ENCODE measurements at regions not wholly inside any gene's neighbourhood (a gene's known extent, or its start where the extent isn't known, plus 50 kb on each side); places are given as distances from the start of the nearest gene placed in this dataset.
A peak's percentile ranks its signal among the peaks of the same experiment; 100 is the strongest.

DNA sequence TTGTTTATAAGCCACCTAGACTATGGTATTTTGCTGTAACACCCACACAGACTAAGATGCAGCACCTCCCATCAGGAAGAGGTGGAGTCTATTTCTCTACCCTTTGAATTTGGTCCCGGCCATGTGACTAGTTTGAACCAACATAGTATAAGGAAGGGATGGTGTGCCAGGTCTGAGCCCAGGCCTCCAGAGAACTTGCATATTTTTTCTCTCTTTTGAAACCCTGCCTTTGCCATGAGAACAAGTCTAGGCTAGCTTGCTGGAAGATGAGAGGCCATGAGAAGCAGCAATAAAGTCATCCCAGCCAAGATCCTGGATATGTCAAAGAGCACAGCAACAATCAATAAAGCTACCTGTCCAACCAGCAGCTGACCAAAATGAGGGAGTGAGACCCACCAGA lies 63.0 kb upstream of the ANKEF1 start:
- 92% methylated on average over 1 of the region's 1 CpG for WGBS
- H3K79me1 ChIP-seq (replicated peaks; ENCODE audit: low read length, poor library complexity, severe bottlenecking), result no peaks in the 10 kb centered on the region
- no peak overlapping the region for H3K4me3 ChIP-seq (ENCODE audit: insufficient read depth in 1 of 2, low read depth in 1 of 2, low read length in 2 of 2)
- no peak overlapping the region for H2BK12ac ChIP-seq (ENCODE audit: low read length in 2 of 2)
- no peaks in the 10 kb centered on the region for H3K4me1 ChIP-seq (ENCODE audit: control insufficient read depth, insufficient read depth, low read depth, low read length)
- H4K8ac ChIP-seq (ENCODE audit: low read length), result no peak overlapping the region
- no peaks in the 10 kb centered on the region for H3K36me3 ChIP-seq (ENCODE audit: control insufficient read depth in 1 of 2, insufficient read depth in 2 of 2, low read depth in 1 of 2, low read length in 2 of 2)
- no peak overlapping the region for H3K23ac ChIP-seq (ENCODE audit: low read length in 2 of 2)
- H2BK120ac ChIP-seq (ENCODE audit: low read depth, low read length), result no peak overlapping the region
- no peak overlapping the region for H2BK5ac ChIP-seq (ENCODE audit: low read depth, low read length, poor library complexity, severe bottlenecking)
- no peak overlapping the region for H2AFZ ChIP-seq (ENCODE audit: low read depth, low read length)
- no peak overlapping the region for H3K4ac ChIP-seq (ENCODE audit: low read depth in 1 of 2, low read length in 2 of 2)
- H3K27me3 ChIP-seq (ENCODE audit: control insufficient read depth in 1 of 2, insufficient read depth in 1 of 2, low read length in 2 of 2), result peaks cover 13 to 14% of the 10 kb centered on the region in 2 experiments
- H2BK15ac ChIP-seq (ENCODE audit: low read depth, poor library complexity, severe bottlenecking), result no peak overlapping the region
- H3K4me2 ChIP-seq (ENCODE audit: low read length, poor library complexity, severe bottlenecking), result no peak overlapping the region
- no peak overlapping the region for H3K27ac ChIP-seq (ENCODE audit: low read length, poor library complexity, severe bottlenecking)
- H3K18ac ChIP-seq (ENCODE audit: low read depth in 1 of 2, low read length in 2 of 2), result no peak overlapping the region
- H3K9me3 ChIP-seq (ENCODE audit: control insufficient read depth, low read length), result no peaks in the 10 kb centered on the region
- no peak overlapping the region for H4K91ac ChIP-seq (ENCODE audit: low read length)
- no peak for DNase-seq
- no peak overlapping the region for H3K14ac ChIP-seq (ENCODE audit: low read length in 2 of 2)
- no peak overlapping the region for H2AK5ac ChIP-seq (ENCODE audit: low read length, severe bottlenecking)
- no peak overlapping the region for H3K9ac ChIP-seq (ENCODE audit: low read length)

DNA sequence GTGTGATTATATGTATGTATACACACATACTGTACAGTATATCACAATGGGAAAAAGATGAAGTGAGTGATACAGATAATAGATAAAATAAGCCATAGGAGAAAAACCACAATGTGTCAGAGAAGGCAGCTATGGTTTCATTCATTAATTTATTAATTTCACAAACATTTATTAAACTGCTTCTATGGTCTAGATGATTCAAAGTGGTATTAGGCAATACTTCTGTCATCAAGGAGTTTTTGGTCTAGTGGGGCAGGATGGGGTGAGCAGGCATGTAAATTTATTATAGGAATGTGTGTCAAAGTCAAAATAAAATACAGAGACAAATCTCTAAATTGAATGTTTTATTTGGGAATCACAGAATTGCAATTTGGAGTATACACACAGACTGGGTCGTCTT lies 65.2 kb upstream of the ANKEF1 start:
- WGBS, result 70% methylated on average over 1 of the region's 1 CpG
- Histone ChIP-seq H2BK120ac (ENCODE audit: low read depth, low read length) (no peak overlapping the region), H3K9ac (ENCODE audit: low read length) (no peak overlapping the region), H2BK5ac (ENCODE audit: low read depth, low read length, poor library complexity, severe bottlenecking) (no peak overlapping the region), H3K4me1 (ENCODE audit: control insufficient read depth, insufficient read depth, low read depth, low read length) (no peaks in the 10 kb centered on the region), H3K79me1 (replicated peaks; ENCODE audit: low read length, poor library complexity, severe bottlenecking) (no peaks in the 10 kb centered on the region), H2BK15ac (ENCODE audit: low read depth, poor library complexity, severe bottlenecking) (no peak overlapping the region), H4K8ac (ENCODE audit: low read length) (no peak overlapping the region), H2BK12ac (ENCODE audit: low read length in 2 of 2) (no peak overlapping the region), H2AFZ (ENCODE audit: low read depth, low read length) (no peak overlapping the region), H3K14ac (ENCODE audit: low read length in 2 of 2) (no peak overlapping the region), H3K23ac (ENCODE audit: low read length in 2 of 2) (no peak overlapping the region), H3K4ac (ENCODE audit: low read depth in 1 of 2, low read length in 2 of 2) (no peak overlapping the region), H4K91ac (ENCODE audit: low read length) (no peak overlapping the region), H3K36me3 (ENCODE audit: control insufficient read depth in 1 of 2, insufficient read depth in 2 of 2, low read depth in 1 of 2, low read length in 2 of 2) (no peaks in the 10 kb centered on the region), H2AK5ac (ENCODE audit: low read length, severe bottlenecking) (no peak overlapping the region), H3K4me2 (ENCODE audit: low read length, poor library complexity, severe bottlenecking) (no peak overlapping the region), H3K9me3 (ENCODE audit: control insufficient read depth, low read length) (no peaks in the 10 kb centered on the region), H3K4me3 (ENCODE audit: insufficient read depth in 1 of 2, low read depth in 1 of 2, low read length in 2 of 2) (no peak overlapping the region), H3K27me3 (ENCODE audit: control insufficient read depth in 1 of 2, insufficient read depth in 1 of 2, low read length in 2 of 2) (peaks cover 11 to 33% of the 10 kb centered on the region in 2 experiments), H3K27ac (ENCODE audit: low read length, poor library complexity, severe bottlenecking) (no peak overlapping the region), H3K18ac (ENCODE audit: low read depth in 1 of 2, low read length in 2 of 2) (no peak overlapping the region)
- no peak for DNase-seq

DNA sequence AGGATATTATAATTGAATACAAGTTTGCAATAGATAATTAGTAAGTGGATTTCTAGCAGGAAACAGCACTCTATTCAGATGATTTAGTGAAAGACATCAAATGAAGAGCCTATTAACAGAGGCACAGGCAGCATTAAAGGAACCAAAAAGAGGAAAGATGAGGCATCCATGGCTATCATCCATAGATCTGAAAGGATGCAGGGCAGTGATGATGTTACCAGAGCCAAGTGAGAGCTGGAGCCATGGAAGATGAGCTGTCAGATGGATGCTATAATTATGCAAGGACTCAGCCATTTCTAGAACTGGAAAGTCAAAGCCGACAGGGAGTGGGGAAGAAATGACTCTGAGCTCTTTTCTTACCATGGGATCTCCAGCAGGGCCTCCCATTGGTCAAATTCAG lies 66.8 kb upstream of the ANKEF1 start:
- H2BK120ac ChIP-seq (ENCODE audit: low read depth, low read length), result no peak overlapping the region
- H2AFZ ChIP-seq (ENCODE audit: low read depth, low read length), result no peak overlapping the region
- no peak overlapping the region for H3K4me2 ChIP-seq (ENCODE audit: low read length, poor library complexity, severe bottlenecking)
- H3K18ac ChIP-seq (ENCODE audit: low read depth in 1 of 2, low read length in 2 of 2), result no peak overlapping the region
- H4K8ac ChIP-seq (ENCODE audit: low read length), result no peak overlapping the region
- H3K27me3 ChIP-seq (ENCODE audit: control insufficient read depth in 1 of 2, insufficient read depth in 1 of 2, low read length in 2 of 2), result peaks cover 11 to 42% of the 10 kb centered on the region in 2 experiments
- H3K36me3 ChIP-seq (ENCODE audit: control insufficient read depth in 1 of 2, insufficient read depth in 2 of 2, low read depth in 1 of 2, low read length in 2 of 2), result no peaks in the 10 kb centered on the region
- H3K9ac ChIP-seq (ENCODE audit: low read length), result no peak overlapping the region
- no peak overlapping the region for H3K14ac ChIP-seq (ENCODE audit: low read length in 2 of 2)
- H3K4ac ChIP-seq (ENCODE audit: low read depth in 1 of 2, low read length in 2 of 2), result no peak overlapping the region
- no peak overlapping the region for H2BK12ac ChIP-seq (ENCODE audit: low read length in 2 of 2)
- H4K91ac ChIP-seq (ENCODE audit: low read length), result no peak overlapping the region
- H2BK15ac ChIP-seq (ENCODE audit: low read depth, poor library complexity, severe bottlenecking), result no peak overlapping the region
- no peak overlapping the region for H2AK5ac ChIP-seq (ENCODE audit: low read length, severe bottlenecking)
- H3K79me1 ChIP-seq (replicated peaks; ENCODE audit: low read length, poor library complexity, severe bottlenecking), result no peaks in the 10 kb centered on the region
- no peak overlapping the region for H3K23ac ChIP-seq (ENCODE audit: low read length in 2 of 2)
- H3K4me3 ChIP-seq (ENCODE audit: insufficient read depth in 1 of 2, low read depth in 1 of 2, low read length in 2 of 2), result no peak overlapping the region
- no peaks in the 10 kb centered on the region for H3K9me3 ChIP-seq (ENCODE audit: control insufficient read depth, low read length)
- no peak for DNase-seq
- no peak overlapping the region for H2BK5ac ChIP-seq (ENCODE audit: low read depth, low read length, poor library complexity, severe bottlenecking)
- H3K27ac ChIP-seq (ENCODE audit: low read length, poor library complexity, severe bottlenecking), result no peak overlapping the region
- H3K4me1 ChIP-seq (ENCODE audit: control insufficient read depth, insufficient read depth, low read depth, low read length), result no peaks in the 10 kb centered on the region
- WGBS, result 83% methylated on average over 1 of the region's 1 CpG

DNA sequence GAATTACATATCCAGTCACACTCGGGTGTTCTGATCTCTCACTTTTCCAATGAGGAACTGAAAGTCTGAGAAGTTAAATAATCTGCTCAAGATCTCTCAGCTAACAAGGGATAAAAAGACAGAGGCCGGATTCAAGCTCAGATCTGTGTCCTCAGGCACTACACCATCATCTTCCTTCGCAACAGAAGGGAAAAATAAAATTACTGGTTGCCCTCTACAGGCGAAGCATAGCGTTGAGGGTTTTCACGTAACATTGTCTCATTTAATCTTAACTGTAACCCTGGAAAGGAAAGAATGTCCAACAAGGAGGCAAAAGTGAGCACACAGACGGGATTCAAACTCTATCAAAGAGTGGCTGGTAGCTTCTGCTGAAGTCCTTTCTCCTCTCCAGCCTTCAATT lies 67.8 kb upstream of the ANKEF1 start:
- Histone ChIP-seq H3K4me3 (ENCODE audit: insufficient read depth in 1 of 2, low read depth in 1 of 2, low read length in 2 of 2) (no peak overlapping the region), H3K23ac (ENCODE audit: low read length in 2 of 2) (no peak overlapping the region), H2BK12ac (ENCODE audit: low read length in 2 of 2) (no peak overlapping the region), H2BK120ac (ENCODE audit: low read depth, low read length) (no peak overlapping the region), H2BK5ac (ENCODE audit: low read depth, low read length, poor library complexity, severe bottlenecking) (no peak overlapping the region), H4K8ac (ENCODE audit: low read length) (no peak overlapping the region), H3K27me3 (ENCODE audit: control insufficient read depth in 1 of 2, insufficient read depth in 1 of 2, low read length in 2 of 2) (peaks cover 11 to 42% of the 10 kb centered on the region in 2 experiments), H2AFZ (ENCODE audit: low read depth, low read length) (no peak overlapping the region), H3K36me3 (ENCODE audit: control insufficient read depth in 1 of 2, insufficient read depth in 2 of 2, low read depth in 1 of 2, low read length in 2 of 2) (no peaks in the 10 kb centered on the region), H3K4me1 (ENCODE audit: control insufficient read depth, insufficient read depth, low read depth, low read length) (no peaks in the 10 kb centered on the region), H2BK15ac (ENCODE audit: low read depth, poor library complexity, severe bottlenecking) (no peak overlapping the region), H3K27ac (ENCODE audit: low read length, poor library complexity, severe bottlenecking) (no peak overlapping the region), H3K4me2 (ENCODE audit: low read length, poor library complexity, severe bottlenecking) (no peak overlapping the region), H3K9ac (ENCODE audit: low read length) (no peak overlapping the region), H3K79me1 (replicated peaks; ENCODE audit: low read length, poor library complexity, severe bottlenecking) (no peaks in the 10 kb centered on the region), H4K91ac (ENCODE audit: low read length) (no peak overlapping the region), H3K9me3 (ENCODE audit: control insufficient read depth, low read length) (no peaks in the 10 kb centered on the region), H2AK5ac (ENCODE audit: low read length, severe bottlenecking) (no peak overlapping the region), H3K14ac (ENCODE audit: low read length in 2 of 2) (no peak overlapping the region), H3K18ac (ENCODE audit: low read depth in 1 of 2, low read length in 2 of 2) (no peak overlapping the region), H3K4ac (ENCODE audit: low read depth in 1 of 2, low read length in 2 of 2) (no peak overlapping the region)
- 33% methylated on average over 6 of the region's 7 CpGs for WGBS
- peak; percentile 5 for DNase-seq

All from mesenchymal stem cell (in vitro differentiated cells and primary cell).